Type B pancreatic cell (in vitro differentiated cells): ENCODE measurements at regions not wholly inside any gene's neighbourhood (a gene's known extent, or its start where the extent isn't known, plus 50 kb on each side); places are given as distances from the start of the nearest gene placed in this dataset.

Experiments used
- DNase-seq: peaks from one replicate; pipeline ENCODE4 v3.0.0; 2021; ENCODE audit warnings: mixed read lengths; ENCODE audit not compliant: unreplicated experiment; ENCODE audit errors: extremely low spot score
- H3K27ac Mint-ChIP-seq: 2 replicates; pipeline ENCODE4 v1.8.0; 2021; ENCODE audit warnings: mild to moderate bottlenecking, mixed read lengths
- H3K27me3 Mint-ChIP-seq: 2 replicates; pipeline ENCODE4 v1.8.0; 2021; ENCODE audit warnings: mixed read lengths
- H3K36me3 Mint-ChIP-seq: 2 replicates; pipeline ENCODE4 v1.8.0; 2021; ENCODE audit warnings: mixed read lengths
- H3K4me1 Mint-ChIP-seq: one replicate; pipeline ENCODE4 v1.8.0; 2021; ENCODE audit warnings: mixed read lengths; ENCODE audit not compliant: unreplicated experiment
- H3K4me3 Mint-ChIP-seq: 2 replicates; pipeline ENCODE4 v1.8.0; 2021; ENCODE audit warnings: mild to moderate bottlenecking, mixed read lengths
- H3K9me3 Mint-ChIP-seq: 2 replicates; pipeline ENCODE4 v1.8.0; 2021; ENCODE audit warnings: mixed read lengths
- CTCF ChIP-seq: fragments of 200-600 bp; sonication (generic); conservative IDR thresholded peaks from 2 replicates; pipeline ENCODE4 v1.5.0; 2021; ENCODE audit warnings: antibody characterized with exemption, mild to moderate bottlenecking

GRCh38 chr9:15047028-15047551, 136.9 kb upstream of the FREM1 start:
- TF ChIP-seq CTCF, result no peak
- Mint-ChIP-seq H3K4me3 (no peak overlapping the region), H3K4me1 (no peaks in the 10 kb centered on the region), H3K27ac (no peak overlapping the region), H3K36me3 (no peaks in the 10 kb centered on the region), H3K27me3 (no peaks in the 10 kb centered on the region), H3K9me3 (peaks cover 5% of the 10 kb centered on the region)
- DNase-seq, result no peak

- TF ChIP-seq CTCF, result no peak
- H3K4me1 Mint-ChIP-seq, result no peaks in the 10 kb centered on the region
These were observed 123.1 kb upstream of the FREM1 start for GRCh38 chr9:15033316-15033715.

DNA sequence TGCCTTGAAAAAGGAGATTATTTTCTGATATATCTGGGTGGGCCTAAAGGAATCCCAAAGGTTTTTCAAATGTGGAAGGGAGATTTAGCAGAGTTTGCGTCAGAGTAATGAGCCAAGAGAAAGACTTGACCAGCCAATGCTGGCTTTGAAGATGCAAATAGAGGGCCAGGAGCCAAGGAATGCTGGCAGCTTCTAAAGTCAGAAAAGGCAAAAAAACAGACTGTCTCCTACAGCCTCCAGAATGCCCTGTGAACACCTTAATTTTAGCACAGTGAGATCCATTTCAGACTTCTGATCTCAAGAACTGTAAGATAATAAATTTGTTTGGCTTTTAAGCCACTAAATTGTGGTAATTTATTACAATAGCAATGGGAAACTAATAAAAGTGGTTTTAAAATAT, 122.6 kb upstream of the FREM1 start:
- H3K4me1 Mint-ChIP-seq, result no peaks in the 10 kb centered on the region
- no peaks in the 10 kb centered on the region for H3K9me3 Mint-ChIP-seq
- no peaks in the 10 kb centered on the region for H3K27me3 Mint-ChIP-seq
- no peak for TF ChIP-seq CTCF
- H3K27ac Mint-ChIP-seq, result no peak overlapping the region
- no peak overlapping the region for H3K4me3 Mint-ChIP-seq
- no peak for DNase-seq
- H3K36me3 Mint-ChIP-seq, result no peaks in the 10 kb centered on the region

More at GRCh38 chr9:15033316-15033715, 123.1 kb upstream of the FREM1 start:
- Mint-ChIP-seq H3K9me3 (no peaks in the 10 kb centered on the region), H3K27ac (no peak overlapping the region), H3K36me3 (no peaks in the 10 kb centered on the region), H3K4me3 (no peak overlapping the region), H3K27me3 (no peaks in the 10 kb centered on the region)
- DNase-seq, result no peak

- DNase-seq, result no peak
These were observed 110.9 kb upstream of the FREM1 start for GRCh38 chr9:15021146-15021545.

GRCh38 chr9:15018096-15018637, 107.9 kb upstream of the FREM1 start:
- no peak for DNase-seq
- Mint-ChIP-seq H3K9me3 (no peaks in the 10 kb centered on the region), H3K4me3 (no peak overlapping the region), H3K27me3 (no peaks in the 10 kb centered on the region), H3K36me3 (no peaks in the 10 kb centered on the region), H3K4me1 (peaks cover 4% of the 10 kb centered on the region), H3K27ac (no peak overlapping the region)
- TF ChIP-seq CTCF, result no peak

More at GRCh38 chr9:15021146-15021545, 110.9 kb upstream of the FREM1 start:
- H3K4me1 Mint-ChIP-seq, result no peaks in the 10 kb centered on the region
- H3K27ac Mint-ChIP-seq, result no peak overlapping the region
- no peak for TF ChIP-seq CTCF
- H3K4me3 Mint-ChIP-seq, result no peak overlapping the region
- H3K27me3 Mint-ChIP-seq, result no peaks in the 10 kb centered on the region
- no peaks in the 10 kb centered on the region for H3K36me3 Mint-ChIP-seq
- no peaks in the 10 kb centered on the region for H3K9me3 Mint-ChIP-seq
